GM12873 (cell line): ENCODE measurements at regions not wholly inside any gene's neighbourhood (a gene's known extent, or its start where the extent isn't known, plus 50 kb on each side); places are given as distances from the start of the nearest gene placed in this dataset.

Source experiments
- TF ChIP-seq, protein P1 (sequence below): IDR thresholded peaks from 2 replicates; pipeline ENCODE4 v1.5.1; 2012; ENCODE audit warnings: low read depth, mild to moderate bottlenecking, moderate library complexity, low read length, control low read depth; ENCODE audit not compliant: insufficient read depth; ENCODE audit errors: missing control alignments

DNA sequence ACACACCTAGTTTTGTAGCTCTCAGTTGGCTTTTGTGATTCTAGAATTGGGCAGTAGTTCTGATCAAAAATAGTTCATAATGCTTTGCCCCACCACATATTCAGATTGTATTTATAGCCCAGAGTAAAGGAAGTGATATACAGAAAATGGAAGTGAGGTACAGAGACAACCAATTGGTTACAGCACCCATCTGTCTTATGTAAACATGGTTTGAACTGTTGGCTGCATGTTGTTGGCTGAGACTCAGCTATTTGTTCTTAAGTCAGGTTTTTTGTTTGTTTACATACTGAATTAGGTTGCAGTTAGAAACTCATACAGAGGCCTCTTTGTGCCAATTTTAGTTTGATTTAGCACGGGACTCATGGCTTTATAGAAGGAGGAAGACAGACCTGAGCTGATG lies 158.9 kb upstream of the GPR26 start:
- TF ChIP-seq, protein P1, sequence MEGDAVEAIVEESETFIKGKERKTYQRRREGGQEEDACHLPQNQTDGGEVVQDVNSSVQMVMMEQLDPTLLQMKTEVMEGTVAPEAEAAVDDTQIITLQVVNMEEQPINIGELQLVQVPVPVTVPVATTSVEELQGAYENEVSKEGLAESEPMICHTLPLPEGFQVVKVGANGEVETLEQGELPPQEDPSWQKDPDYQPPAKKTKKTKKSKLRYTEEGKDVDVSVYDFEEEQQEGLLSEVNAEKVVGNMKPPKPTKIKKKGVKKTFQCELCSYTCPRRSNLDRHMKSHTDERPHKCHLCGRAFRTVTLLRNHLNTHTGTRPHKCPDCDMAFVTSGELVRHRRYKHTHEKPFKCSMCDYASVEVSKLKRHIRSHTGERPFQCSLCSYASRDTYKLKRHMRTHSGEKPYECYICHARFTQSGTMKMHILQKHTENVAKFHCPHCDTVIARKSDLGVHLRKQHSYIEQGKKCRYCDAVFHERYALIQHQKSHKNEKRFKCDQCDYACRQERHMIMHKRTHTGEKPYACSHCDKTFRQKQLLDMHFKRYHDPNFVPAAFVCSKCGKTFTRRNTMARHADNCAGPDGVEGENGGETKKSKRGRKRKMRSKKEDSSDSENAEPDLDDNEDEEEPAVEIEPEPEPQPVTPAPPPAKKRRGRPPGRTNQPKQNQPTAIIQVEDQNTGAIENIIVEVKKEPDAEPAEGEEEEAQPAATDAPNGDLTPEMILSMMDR, result no peak

DNA sequence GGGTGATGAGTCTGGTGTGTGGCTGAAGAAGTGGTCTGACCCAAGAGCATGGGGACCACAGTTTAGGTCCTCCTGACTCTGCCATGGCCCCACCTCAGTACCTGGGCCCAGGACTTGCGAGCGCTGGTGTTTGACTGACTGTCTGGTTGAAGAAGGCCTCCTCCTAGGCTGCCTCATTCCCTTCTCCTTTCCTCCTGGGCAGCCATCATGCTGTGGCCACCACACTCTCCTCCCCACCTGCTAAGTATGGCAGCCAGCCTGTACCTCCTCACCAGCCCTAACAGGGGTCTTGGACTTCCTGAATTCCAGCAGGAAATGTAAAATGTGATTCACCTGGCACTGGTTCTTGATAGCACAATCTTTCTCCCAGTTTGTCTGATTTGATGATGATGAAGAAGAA lies 156.8 kb upstream of the GPR26 start:
- TF ChIP-seq, protein P1, result no peak

DNA sequence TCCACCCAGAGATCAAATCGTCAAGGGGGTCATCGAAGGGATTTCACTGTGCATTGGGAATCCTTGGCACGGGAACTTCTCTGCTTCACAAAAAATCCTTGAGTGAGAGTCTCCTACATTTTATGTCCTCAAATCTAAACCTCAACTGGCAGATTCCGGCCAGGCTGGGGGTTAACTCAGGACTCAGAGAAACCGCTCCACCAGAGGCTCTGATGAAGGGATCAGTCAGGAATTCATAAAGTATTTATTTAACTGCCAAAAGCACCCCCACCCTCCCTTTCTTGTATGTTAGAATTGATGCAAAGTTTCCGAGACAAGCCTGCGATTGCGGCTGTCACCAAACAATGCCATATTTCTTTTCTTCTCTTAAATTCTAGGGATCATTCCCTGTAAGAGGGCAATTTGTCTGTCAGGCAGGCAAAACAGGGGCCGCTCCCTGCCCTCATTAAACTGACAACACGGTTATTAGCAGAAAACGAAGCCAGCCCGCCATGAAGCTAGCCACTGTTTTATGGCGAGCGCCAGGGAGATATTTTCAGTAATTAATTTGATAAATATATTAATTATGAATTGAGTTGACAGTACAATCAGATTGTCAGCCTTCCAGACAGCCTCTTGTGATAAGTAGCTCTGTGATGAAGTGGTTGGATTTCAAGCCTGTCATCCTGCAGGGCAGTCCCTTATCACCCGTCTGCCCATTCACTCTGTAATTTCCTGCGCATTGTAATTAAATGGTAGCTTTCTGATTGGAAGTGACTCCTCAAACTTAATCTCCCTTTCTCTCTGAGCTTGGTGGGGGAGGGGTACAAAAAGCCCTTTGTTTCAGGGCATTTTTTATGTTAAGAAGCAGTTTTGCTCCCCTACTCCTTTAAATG lies 153.0 kb upstream of the GPR26 start:
- TF ChIP-seq, protein P1, result no peak

DNA sequence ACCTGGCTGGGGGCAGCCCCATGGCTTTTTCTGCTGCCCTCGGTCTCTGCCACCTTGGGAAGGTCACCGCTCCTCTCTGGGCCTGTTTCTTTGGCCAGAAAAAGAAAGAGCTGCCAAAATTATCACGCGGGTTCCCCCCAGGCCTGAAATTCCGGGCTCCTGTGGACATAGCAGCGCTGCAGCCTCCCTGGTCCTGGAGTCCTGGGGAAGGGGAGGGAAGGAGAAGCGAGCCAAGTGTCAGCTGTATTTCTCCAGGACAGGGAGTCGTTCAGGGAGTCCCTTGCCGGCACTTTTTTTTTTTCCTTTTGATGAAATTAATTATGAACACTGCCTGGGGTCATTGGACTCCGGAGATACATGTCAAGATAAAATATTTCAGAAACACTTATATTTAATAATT lies 152.3 kb upstream of the GPR26 start:
- TF ChIP-seq, protein P1, result no peak

DNA sequence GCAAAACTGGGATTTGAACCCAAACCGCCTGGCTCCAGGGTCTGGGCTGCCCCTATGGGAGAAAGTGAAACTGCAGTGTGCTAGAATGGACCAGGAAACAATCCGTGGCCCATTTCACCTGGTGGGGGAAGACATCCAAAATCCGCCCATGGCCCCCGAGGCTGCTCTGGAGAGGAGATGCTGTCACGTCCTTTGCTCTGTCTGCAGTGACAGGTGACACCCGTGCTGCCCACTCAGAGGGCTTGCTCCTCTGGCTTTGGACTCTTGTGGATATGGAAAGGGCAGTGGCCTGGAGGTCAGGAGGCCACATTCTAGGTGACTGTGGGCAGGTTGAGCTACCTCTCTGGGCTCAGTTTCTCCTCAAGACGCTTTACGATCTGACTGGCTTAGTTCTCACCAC lies 151.2 kb upstream of the GPR26 start:
- TF ChIP-seq, protein P1, result no peak

DNA sequence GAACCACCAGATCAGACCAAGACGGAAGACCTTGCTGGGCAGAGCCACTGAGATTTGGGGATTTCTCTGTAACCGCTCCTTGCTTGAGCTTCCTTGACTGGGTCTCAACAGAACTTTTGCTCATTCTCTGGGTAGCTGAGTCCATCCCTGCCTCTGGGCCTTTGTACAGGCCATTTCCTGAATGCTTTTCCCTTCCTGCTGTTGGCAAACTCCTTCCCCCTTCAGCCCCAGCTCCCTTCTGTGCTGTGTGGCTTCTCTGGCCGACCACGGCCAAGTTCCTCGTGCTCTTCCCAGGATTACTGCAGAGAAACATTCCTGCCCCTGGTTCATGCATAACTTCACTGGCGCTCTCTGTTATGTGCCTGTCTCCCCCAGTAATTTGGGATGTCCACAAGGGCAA lies 150.5 kb upstream of the GPR26 start:
- TF ChIP-seq, protein P1, result no peak

DNA sequence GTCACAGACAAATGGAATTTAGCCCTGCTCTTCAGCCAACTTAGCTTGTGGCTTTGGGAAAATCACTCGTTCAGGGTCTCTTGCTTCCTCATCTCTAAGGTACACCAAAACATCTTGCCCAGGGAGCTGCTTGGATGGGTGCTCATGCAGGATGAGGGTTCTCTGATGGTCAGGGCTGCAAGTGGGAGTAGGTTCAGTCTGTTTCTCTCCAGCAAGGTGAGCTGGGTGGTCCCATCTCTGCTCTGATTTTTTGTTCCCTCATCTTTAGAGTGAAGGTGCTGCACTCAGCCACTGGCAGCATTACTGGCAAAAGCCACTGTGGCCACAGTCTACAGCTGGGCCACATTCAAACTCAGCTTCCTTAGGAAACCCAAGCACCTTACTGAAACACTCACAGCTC lies 149.9 kb upstream of the GPR26 start:
- TF ChIP-seq, protein P1, result no peak
